ENCODE measurements at regions not wholly inside any gene's neighbourhood (a gene's known extent, or its start where the extent isn't known, plus 50 kb on each side); places are given as distances from the start of the nearest gene placed in this dataset.

DNA sequence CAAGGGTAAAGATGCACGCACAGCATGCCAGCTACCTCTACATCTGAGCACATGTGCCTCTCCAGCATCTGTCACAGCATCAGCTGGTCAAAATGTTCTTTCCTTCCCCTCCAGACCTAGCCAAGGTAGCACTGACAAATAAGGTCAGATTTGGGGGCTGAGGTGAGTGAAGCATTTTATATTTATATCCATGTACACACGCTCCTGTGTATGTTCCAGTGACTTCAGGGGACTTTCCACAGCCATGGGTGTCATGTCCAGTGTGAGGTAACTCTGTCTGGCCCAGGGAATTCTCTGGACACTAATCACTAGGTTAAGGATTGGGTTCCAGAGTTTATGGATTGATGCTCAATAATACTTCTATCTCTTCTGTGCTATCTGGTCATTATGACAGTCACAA is 165.2 kb upstream of the TP63 start:
- no peak overlapping the region for H3K27ac ChIP-seq (ENCODE audit: low read depth, low read length)

DNA sequence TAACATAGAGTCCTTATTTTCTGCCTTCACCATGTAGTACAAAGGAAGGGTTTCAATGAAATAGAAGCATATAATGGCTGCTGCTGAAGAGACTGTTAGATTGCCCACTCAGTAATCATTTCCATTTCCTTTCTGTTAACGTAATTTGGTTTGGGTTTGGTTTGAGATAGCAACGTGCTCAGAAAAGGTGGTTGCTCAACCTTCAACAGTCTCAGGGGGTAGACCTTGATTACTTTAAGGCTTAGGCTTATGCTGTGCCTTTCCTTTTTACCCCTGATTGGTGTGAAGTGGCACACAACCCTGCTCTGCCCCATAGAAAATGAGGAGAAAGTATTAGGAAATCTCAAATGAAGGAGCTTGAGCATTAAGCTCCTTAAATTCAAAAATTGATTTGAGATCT is 163.7 kb upstream of the TP63 start:
- H3K27ac ChIP-seq (ENCODE audit: low read depth, low read length) = no peak overlapping the region
- H3K4me1 ChIP-seq (ENCODE audit: control insufficient read depth in 1 of 2, insufficient read depth in 2 of 2, low read length in 2 of 2) = no peaks in the 10 kb centered on the region
- H3K9me3 ChIP-seq (ENCODE audit: control insufficient read depth in 1 of 2, low read length in 2 of 2) = no peaks in the 10 kb centered on the region
- H3K9ac ChIP-seq (ENCODE audit: low read depth in 1 of 2, low read length in 2 of 2) = no peak overlapping the region
- no peaks in the 10 kb centered on the region for H3K36me3 ChIP-seq (ENCODE audit: control insufficient read depth in 1 of 2, insufficient read depth in 2 of 2, low read length in 2 of 2)
- H3K27me3 ChIP-seq (ENCODE audit: control insufficient read depth in 1 of 2, insufficient read depth in 2 of 2, low read length in 2 of 2) = no peaks in the 10 kb centered on the region
- H3K4me3 ChIP-seq (ENCODE audit: low read depth in 1 of 2, low read length in 2 of 2) = no peak overlapping the region

More for the DNA sequence above, 165.2 kb upstream of the TP63 start:
- Histone ChIP-seq H3K4me3 (ENCODE audit: low read depth in 1 of 2, low read length in 2 of 2) (no peak overlapping the region), H3K27me3 (ENCODE audit: control insufficient read depth in 1 of 2, insufficient read depth in 2 of 2, low read length in 2 of 2) (no peaks in the 10 kb centered on the region), H3K36me3 (ENCODE audit: control insufficient read depth in 1 of 2, insufficient read depth in 2 of 2, low read length in 2 of 2) (no peaks in the 10 kb centered on the region), H3K9ac (ENCODE audit: low read depth in 1 of 2, low read length in 2 of 2) (no peak overlapping the region), H3K9me3 (ENCODE audit: control insufficient read depth in 1 of 2, low read length in 2 of 2) (no peaks in the 10 kb centered on the region), H3K4me1 (ENCODE audit: control insufficient read depth in 1 of 2, insufficient read depth in 2 of 2, low read length in 2 of 2) (no peaks in the 10 kb centered on the region)

DNA sequence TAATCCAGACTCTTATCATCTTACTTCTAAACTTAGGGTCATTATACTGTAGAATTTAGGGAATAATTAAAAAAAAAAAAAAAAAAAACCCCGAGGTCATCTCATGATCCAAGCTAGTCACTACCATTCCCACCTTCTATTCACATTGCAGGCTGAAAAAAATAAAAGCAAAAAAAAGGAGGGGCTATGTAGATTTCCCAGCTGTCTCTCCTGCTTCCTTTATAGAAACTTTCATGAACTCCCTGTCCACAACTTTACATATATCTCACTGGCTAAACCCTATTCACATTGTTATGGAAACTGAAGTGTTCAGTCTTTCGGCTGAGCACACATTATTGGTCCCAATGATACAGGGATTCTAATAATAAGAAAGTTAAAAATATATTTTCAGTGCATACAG is 156.2 kb upstream of the TP63 start:
- Histone ChIP-seq H3K9me3 (ENCODE audit: control insufficient read depth in 1 of 2, low read length in 2 of 2) (no peaks in the 10 kb centered on the region), H3K36me3 (ENCODE audit: control insufficient read depth in 1 of 2, insufficient read depth in 2 of 2, low read length in 2 of 2) (no peaks in the 10 kb centered on the region), H3K4me3 (ENCODE audit: low read depth in 1 of 2, low read length in 2 of 2) (no peak overlapping the region), H3K9ac (ENCODE audit: low read depth in 1 of 2, low read length in 2 of 2) (no peak overlapping the region), H3K27me3 (ENCODE audit: control insufficient read depth in 1 of 2, insufficient read depth in 2 of 2, low read length in 2 of 2) (no peaks in the 10 kb centered on the region), H3K27ac (ENCODE audit: low read depth, low read length) (no peak overlapping the region), H3K4me1 (ENCODE audit: control insufficient read depth in 1 of 2, insufficient read depth in 2 of 2, low read length in 2 of 2) (no peaks in the 10 kb centered on the region)

DNA sequence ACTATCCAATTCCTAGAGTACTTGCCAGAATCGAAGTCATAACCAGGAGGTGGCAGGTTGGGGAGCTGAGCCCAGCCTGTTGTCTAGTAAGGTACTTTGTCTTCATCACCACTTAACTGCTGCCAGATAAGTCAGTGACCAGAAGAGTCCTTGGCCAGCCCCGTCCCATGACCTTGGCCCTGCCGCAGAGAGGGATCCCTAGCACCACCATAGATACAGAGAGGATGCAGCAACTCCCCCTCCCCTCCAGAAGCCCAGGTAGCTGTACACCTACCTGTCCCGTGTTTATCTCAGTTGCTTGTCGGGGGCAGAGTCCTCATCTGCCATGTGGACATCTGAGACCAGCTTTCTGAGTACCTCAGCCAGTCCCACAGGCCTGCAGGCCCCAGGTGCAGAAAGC is 153.6 kb upstream of the TP63 start:
- H3K9me3 ChIP-seq (ENCODE audit: control insufficient read depth in 1 of 2, low read length in 2 of 2) = no peaks in the 10 kb centered on the region
- no peak overlapping the region for H3K27ac ChIP-seq (ENCODE audit: low read depth, low read length)
- no peak overlapping the region for H3K4me3 ChIP-seq (ENCODE audit: low read depth in 1 of 2, low read length in 2 of 2)
- no peaks in the 10 kb centered on the region for H3K4me1 ChIP-seq (ENCODE audit: control insufficient read depth in 1 of 2, insufficient read depth in 2 of 2, low read length in 2 of 2)
- H3K36me3 ChIP-seq (ENCODE audit: control insufficient read depth in 1 of 2, insufficient read depth in 2 of 2, low read length in 2 of 2) = no peaks in the 10 kb centered on the region
- H3K27me3 ChIP-seq (ENCODE audit: control insufficient read depth in 1 of 2, insufficient read depth in 2 of 2, low read length in 2 of 2) = no peaks in the 10 kb centered on the region
- no peak overlapping the region for H3K9ac ChIP-seq (ENCODE audit: low read depth in 1 of 2, low read length in 2 of 2)

DNA sequence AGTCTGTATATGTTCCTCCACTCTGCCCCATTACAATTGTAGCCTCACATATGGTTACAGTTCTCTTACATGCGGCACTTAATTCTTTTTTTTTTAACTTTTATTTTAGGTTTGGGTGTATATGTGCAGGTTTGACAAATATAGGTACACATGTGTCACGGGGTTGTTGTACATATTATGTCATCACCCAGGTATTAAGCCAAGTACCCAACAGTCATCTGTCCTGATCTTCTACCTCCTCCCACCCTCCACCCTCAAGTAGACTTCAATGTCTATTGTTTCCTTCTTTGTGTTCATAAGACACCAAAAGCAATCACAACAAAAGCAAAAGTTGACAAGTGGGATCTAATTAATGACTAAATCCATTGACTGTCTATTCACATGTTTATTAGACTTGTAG is 144.6 kb upstream of the TP63 start:
- no peak overlapping the region for H3K4me3 ChIP-seq (ENCODE audit: low read depth in 1 of 2, low read length in 2 of 2)
- H3K36me3 ChIP-seq (ENCODE audit: control insufficient read depth in 1 of 2, insufficient read depth in 2 of 2, low read length in 2 of 2) = no peaks in the 10 kb centered on the region
- H3K9me3 ChIP-seq (ENCODE audit: control insufficient read depth in 1 of 2, low read length in 2 of 2) = no peaks in the 10 kb centered on the region
- H3K27ac ChIP-seq (ENCODE audit: low read depth, low read length) = no peak overlapping the region
- H3K27me3 ChIP-seq (ENCODE audit: control insufficient read depth in 1 of 2, insufficient read depth in 2 of 2, low read length in 2 of 2) = no peaks in the 10 kb centered on the region
- H3K9ac ChIP-seq (ENCODE audit: low read depth in 1 of 2, low read length in 2 of 2) = no peak overlapping the region
- H3K4me1 ChIP-seq (ENCODE audit: control insufficient read depth in 1 of 2, insufficient read depth in 2 of 2, low read length in 2 of 2) = peaks cover 0 to 3% of the 10 kb centered on the region in 2 donors

DNA sequence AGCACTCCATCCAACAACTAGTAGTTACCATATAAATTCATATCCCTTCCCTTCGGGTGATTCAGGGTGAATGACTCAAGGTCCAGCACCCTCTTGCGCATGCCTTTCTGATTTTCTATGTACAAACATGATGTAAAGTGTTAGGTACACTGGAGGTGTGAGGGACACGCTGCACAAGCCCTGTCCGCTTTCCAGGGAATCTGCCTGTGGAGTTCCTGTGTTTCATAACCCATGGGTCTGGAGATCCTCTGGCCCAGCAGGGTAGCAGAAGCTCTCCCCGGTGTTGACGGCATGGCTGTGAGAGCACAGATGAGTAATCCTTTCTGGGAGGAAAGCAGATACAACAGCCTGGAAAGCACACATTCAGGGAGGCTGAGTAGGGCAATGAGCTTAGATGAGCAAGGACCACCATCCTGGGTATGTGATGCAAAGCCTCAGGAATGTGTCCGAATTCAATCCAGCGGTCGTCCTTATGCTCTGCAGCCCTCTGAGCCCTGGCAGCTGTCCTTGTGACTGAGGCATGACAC is 142.9 kb upstream of the TP63 start:
- Histone ChIP-seq H3K4me1 (ENCODE audit: control insufficient read depth in 1 of 2, insufficient read depth in 2 of 2, low read length in 2 of 2) (peaks cover 0 to 8% of the 10 kb centered on the region in 2 donors), H3K36me3 (ENCODE audit: control insufficient read depth in 1 of 2, insufficient read depth in 2 of 2, low read length in 2 of 2) (no peaks in the 10 kb centered on the region), H3K27ac (ENCODE audit: low read depth, low read length) (no peak overlapping the region)

DNA sequence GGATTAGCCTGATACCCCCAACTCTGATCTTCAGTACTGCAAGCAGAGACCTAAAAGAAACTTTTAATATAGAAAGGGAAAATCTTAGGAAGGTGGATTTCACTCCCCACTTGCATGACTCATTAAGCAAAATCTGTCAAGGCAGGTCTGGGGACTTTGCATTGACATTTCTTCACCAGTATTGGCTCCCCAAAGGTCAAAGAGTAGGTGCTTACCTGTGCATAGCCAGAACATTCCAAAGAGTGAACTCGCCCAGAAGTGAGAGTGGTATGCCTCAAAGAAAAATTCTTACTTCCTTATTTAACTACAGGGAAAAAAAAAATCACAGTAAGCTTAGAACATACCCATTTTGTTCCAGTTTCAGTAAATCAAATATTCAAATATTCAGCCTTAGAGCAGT is 140.9 kb upstream of the TP63 start:
- Histone ChIP-seq H3K4me3 (ENCODE audit: low read depth in 1 of 2, low read length in 2 of 2) (no peak overlapping the region), H3K9ac (ENCODE audit: low read depth in 1 of 2, low read length in 2 of 2) (no peak overlapping the region), H3K9me3 (ENCODE audit: control insufficient read depth in 1 of 2, low read length in 2 of 2) (no peaks in the 10 kb centered on the region), H3K36me3 (ENCODE audit: control insufficient read depth in 1 of 2, insufficient read depth in 2 of 2, low read length in 2 of 2) (no peaks in the 10 kb centered on the region), H3K27me3 (ENCODE audit: control insufficient read depth in 1 of 2, insufficient read depth in 2 of 2, low read length in 2 of 2) (no peaks in the 10 kb centered on the region), H3K4me1 (ENCODE audit: control insufficient read depth in 1 of 2, insufficient read depth in 2 of 2, low read length in 2 of 2) (peaks cover 0 to 8% of the 10 kb centered on the region in 2 donors), H3K27ac (ENCODE audit: low read depth, low read length) (no peak overlapping the region)

More for the DNA sequence above, 142.9 kb upstream of the TP63 start:
- H3K9me3 ChIP-seq (ENCODE audit: control insufficient read depth in 1 of 2, low read length in 2 of 2) = no peaks in the 10 kb centered on the region
- H3K4me3 ChIP-seq (ENCODE audit: low read depth in 1 of 2, low read length in 2 of 2) = no peak overlapping the region
- no peaks in the 10 kb centered on the region for H3K27me3 ChIP-seq (ENCODE audit: control insufficient read depth in 1 of 2, insufficient read depth in 2 of 2, low read length in 2 of 2)
- H3K9ac ChIP-seq (ENCODE audit: low read depth in 1 of 2, low read length in 2 of 2) = no peak overlapping the region

DNA sequence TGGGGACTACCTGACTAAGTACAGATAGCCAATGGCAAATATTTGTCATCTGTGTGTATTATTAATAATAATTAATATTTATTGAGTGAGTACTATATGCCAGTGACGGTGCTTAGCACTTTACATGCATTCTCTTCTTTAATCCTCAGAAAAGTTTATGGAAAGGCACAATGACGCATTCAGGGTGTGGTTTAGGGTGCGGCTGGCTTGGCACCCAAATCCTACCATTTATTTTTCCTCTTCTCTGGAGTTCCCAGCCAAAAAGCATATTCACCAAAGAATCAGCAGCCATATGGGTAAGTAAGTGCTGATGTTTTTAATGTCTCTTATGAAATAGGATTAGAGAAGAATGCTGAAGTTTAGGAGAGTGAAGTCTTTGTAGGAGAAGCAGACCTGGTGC is 140.4 kb upstream of the TP63 start:
- Histone ChIP-seq H3K4me3 (ENCODE audit: low read depth in 1 of 2, low read length in 2 of 2) (no peak overlapping the region), H3K36me3 (ENCODE audit: control insufficient read depth in 1 of 2, insufficient read depth in 2 of 2, low read length in 2 of 2) (no peaks in the 10 kb centered on the region), H3K9me3 (ENCODE audit: control insufficient read depth in 1 of 2, low read length in 2 of 2) (no peaks in the 10 kb centered on the region), H3K9ac (ENCODE audit: low read depth in 1 of 2, low read length in 2 of 2) (no peak overlapping the region), H3K27me3 (ENCODE audit: control insufficient read depth in 1 of 2, insufficient read depth in 2 of 2, low read length in 2 of 2) (no peaks in the 10 kb centered on the region), H3K27ac (ENCODE audit: low read depth, low read length) (no peak overlapping the region), H3K4me1 (ENCODE audit: control insufficient read depth in 1 of 2, insufficient read depth in 2 of 2, low read length in 2 of 2) (peaks cover 0 to 8% of the 10 kb centered on the region in 2 donors)

DNA sequence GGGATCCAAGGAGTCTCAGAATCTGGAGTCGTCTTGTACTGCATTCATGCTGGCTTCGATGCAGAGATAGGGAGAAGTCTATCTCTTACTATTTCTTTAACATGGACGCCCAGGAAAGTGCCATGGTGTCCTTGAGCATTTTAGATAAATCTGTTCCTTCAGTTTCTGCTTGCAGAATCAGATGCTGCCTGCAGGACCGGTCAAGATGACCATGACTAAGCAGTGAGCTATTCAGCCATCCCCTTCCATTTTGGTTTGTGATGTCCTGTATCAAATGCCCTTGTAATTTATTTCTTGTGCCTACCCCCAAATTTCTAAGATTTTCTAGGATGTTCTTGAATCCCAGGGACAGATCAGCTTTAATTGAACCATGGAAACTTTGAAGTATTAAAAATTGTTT is 139.4 kb upstream of the TP63 start:
- Histone ChIP-seq H3K9ac (ENCODE audit: low read depth in 1 of 2, low read length in 2 of 2) (no peak overlapping the region), H3K36me3 (ENCODE audit: control insufficient read depth in 1 of 2, insufficient read depth in 2 of 2, low read length in 2 of 2) (no peaks in the 10 kb centered on the region), H3K9me3 (ENCODE audit: control insufficient read depth in 1 of 2, low read length in 2 of 2) (no peaks in the 10 kb centered on the region), H3K27me3 (ENCODE audit: control insufficient read depth in 1 of 2, insufficient read depth in 2 of 2, low read length in 2 of 2) (no peaks in the 10 kb centered on the region), H3K4me1 (ENCODE audit: control insufficient read depth in 1 of 2, insufficient read depth in 2 of 2, low read length in 2 of 2) (peaks cover 0 to 8% of the 10 kb centered on the region in 2 donors), H3K4me3 (ENCODE audit: low read depth in 1 of 2, low read length in 2 of 2) (no peak overlapping the region), H3K27ac (ENCODE audit: low read depth, low read length) (no peak overlapping the region)

DNA sequence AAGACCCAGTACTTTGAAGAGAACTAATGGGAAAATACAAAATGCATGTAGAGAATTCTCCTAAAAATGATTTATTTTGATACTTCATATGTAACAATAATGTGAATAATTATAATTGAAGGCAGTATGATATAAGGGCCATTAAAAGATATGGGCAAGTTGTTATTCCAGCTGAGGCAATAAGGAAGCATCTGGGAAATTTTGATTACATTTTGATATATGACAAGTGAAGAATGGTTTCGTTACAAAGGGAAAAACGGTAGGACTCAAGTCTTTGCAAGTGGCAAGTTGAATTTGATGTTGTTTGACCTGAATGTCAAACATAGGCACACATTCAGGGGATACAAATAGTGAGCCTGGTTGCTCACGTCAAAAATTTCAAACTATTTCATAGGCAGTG is 137.9 kb upstream of the TP63 start:
- H3K4me1 ChIP-seq (ENCODE audit: control insufficient read depth in 1 of 2, insufficient read depth in 2 of 2, low read length in 2 of 2) = peaks cover 0 to 8% of the 10 kb centered on the region in 2 donors
- no peak overlapping the region for H3K27ac ChIP-seq (ENCODE audit: low read depth, low read length)
- H3K36me3 ChIP-seq (ENCODE audit: control insufficient read depth in 1 of 2, insufficient read depth in 2 of 2, low read length in 2 of 2) = no peaks in the 10 kb centered on the region
- H3K27me3 ChIP-seq (ENCODE audit: control insufficient read depth in 1 of 2, insufficient read depth in 2 of 2, low read length in 2 of 2) = no peaks in the 10 kb centered on the region
- no peak overlapping the region for H3K9ac ChIP-seq (ENCODE audit: low read depth in 1 of 2, low read length in 2 of 2)
- H3K9me3 ChIP-seq (ENCODE audit: control insufficient read depth in 1 of 2, low read length in 2 of 2) = no peaks in the 10 kb centered on the region
- H3K4me3 ChIP-seq (ENCODE audit: low read depth in 1 of 2, low read length in 2 of 2) = peak overlapping the region in 1 of 2 donors; percentile 7

DNA sequence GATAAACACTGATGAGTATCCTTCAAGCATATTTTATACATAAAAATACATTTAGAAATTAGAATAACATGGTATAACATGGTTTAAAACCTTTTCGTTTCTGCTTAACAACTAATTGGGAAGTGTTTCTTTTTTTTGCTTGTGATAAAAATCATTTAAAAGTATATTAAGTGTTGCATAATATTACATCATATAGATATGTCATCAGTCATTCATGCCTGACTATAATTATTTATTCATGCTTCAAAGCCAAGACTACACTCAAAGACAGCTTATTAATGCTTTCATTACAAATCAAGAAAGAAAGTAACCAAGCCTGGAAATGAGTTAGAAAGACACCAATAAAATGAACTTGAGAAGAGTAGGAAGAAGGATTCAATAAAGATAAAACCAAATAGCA is 136.6 kb upstream of the TP63 start:
- Histone ChIP-seq H3K9ac (ENCODE audit: low read depth in 1 of 2, low read length in 2 of 2) (no peak overlapping the region), H3K27ac (ENCODE audit: low read depth, low read length) (no peak overlapping the region), H3K9me3 (ENCODE audit: control insufficient read depth in 1 of 2, low read length in 2 of 2) (no peaks in the 10 kb centered on the region), H3K27me3 (ENCODE audit: control insufficient read depth in 1 of 2, insufficient read depth in 2 of 2, low read length in 2 of 2) (no peaks in the 10 kb centered on the region), H3K4me1 (ENCODE audit: control insufficient read depth in 1 of 2, insufficient read depth in 2 of 2, low read length in 2 of 2) (peaks cover 0 to 8% of the 10 kb centered on the region in 2 donors), H3K36me3 (ENCODE audit: control insufficient read depth in 1 of 2, insufficient read depth in 2 of 2, low read length in 2 of 2) (no peaks in the 10 kb centered on the region), H3K4me3 (ENCODE audit: low read depth in 1 of 2, low read length in 2 of 2) (no peak overlapping the region)
